H1 (cell line): ENCODE measurements at regions not wholly inside any gene's neighbourhood (a gene's known extent, or its start where the extent isn't known, plus 50 kb on each side); places are given as distances from the start of the nearest gene placed in this dataset.

ENCODE experiments used
- CTCF ChIA-PET: fragments of 300-600 bp; sonication (Branson Sonifier 250); formaldehyde crosslinking; loops from one replicate; lab custom pipeline; 2021; ENCODE audit not compliant: partially characterized antibody; lab: Charles Lee
- POLR2A ChIA-PET: fragments of 300-600 bp; sonication (Branson Sonifier 250); formaldehyde crosslinking; loops from one replicate; lab custom pipeline; 2021; ENCODE audit warnings: inconsistent platforms; ENCODE audit not compliant: partially characterized antibody; lab: Charles Lee
- DNase-seq, 2 experiments: peaks; one replicate each; pipeline versions ENCODE4 v3.0.0 to v3.0.0-alpha.2; 2010 to 2022; ENCODE audit warnings: low spot score in 2 of 2, low read depth in 1 of 2, mixed read lengths in 1 of 2
- FAIRE-seq: peaks from 2 replicates; lab custom pipeline; 2011; peaks lifted over from hg19 to GRCh38; lab: Jason Lieb, UNC
- H2AFZ ChIP-seq: 2 replicates; pipeline ENCODE4 v1.8.1; 2012; ENCODE audit warnings: low read length, inconsistent platforms
- H2AK5ac ChIP-seq: 2 replicates; pipeline ENCODE4 v1.6.1; 2013; ENCODE audit warnings: low read depth, low read length
- H2BK120ac ChIP-seq: replicated peaks from 2 replicates; pipeline ENCODE3; 2013; ENCODE audit warnings: low read depth, low read length, inconsistent platforms
- H2BK12ac ChIP-seq: 2 replicates; pipeline ENCODE4 v1.6.1; 2013; ENCODE audit warnings: low read depth, low read length
- H2BK15ac ChIP-seq: 2 replicates; pipeline ENCODE4 v1.6.1; 2013; ENCODE audit warnings: low read length
- H2BK20ac ChIP-seq: 2 replicates; pipeline ENCODE4 v1.6.1; 2013; ENCODE audit warnings: low read length
- H2BK5ac ChIP-seq: 2 replicates; pipeline ENCODE4 v1.6.1; 2013; ENCODE audit warnings: low read depth, low read length
- H3K14ac ChIP-seq: 2 replicates; pipeline ENCODE4 v1.6.1; 2013; ENCODE audit warnings: inconsistent platforms; ENCODE audit not compliant: insufficient read length
- H3K18ac ChIP-seq: 2 replicates; pipeline ENCODE4 v1.6.1; 2013; ENCODE audit warnings: low read length; ENCODE audit errors: extremely low read depth
- H3K23ac ChIP-seq: 2 replicates; pipeline ENCODE4 v1.6.1; 2013; ENCODE audit warnings: inconsistent platforms; ENCODE audit not compliant: insufficient read length
- H3K23me2 ChIP-seq: 2 replicates; pipeline ENCODE4 v1.6.1; 2013; ENCODE audit warnings: low read depth, low read length
- H3K27ac ChIP-seq: 2 replicates; pipeline ENCODE4 v1.6.1; 2011; ENCODE audit warnings: low read depth, low read length, inconsistent platforms
- H3K27me3 ChIP-seq, 4 experiments: replicated peaks in 1 of 4; 1 replicate in 1 of 4; 2 replicates in 3 of 4; pipeline versions ENCODE4 v1.6.1 to v1.8.1; 2011 to 2013; ENCODE audit warnings: low read length in 3 of 4, mild to moderate bottlenecking in 3 of 4, inconsistent platforms in 2 of 4, mixed read lengths in 2 of 4, moderate library complexity in 1 of 4; ENCODE audit not compliant: control insufficient read depth in 3 of 4, insufficient read depth in 3 of 4; ENCODE audit errors: extremely low read depth in 1 of 4
- H3K36me3 ChIP-seq, 4 experiments: 2 replicates each; pipeline versions ENCODE4 v1.6.1 to v1.8.1; 2011 to 2013; ENCODE audit warnings: mild to moderate bottlenecking in 4 of 4, low read length in 3 of 4, moderate library complexity in 2 of 4, control low read depth in 1 of 4, inconsistent platforms in 1 of 4; ENCODE audit not compliant: insufficient read depth in 4 of 4, control insufficient read depth in 2 of 4
- H3K4ac ChIP-seq: replicated peaks from 2 replicates; pipeline ENCODE3; 2013; ENCODE audit warnings: low read length, low read depth, mixed read lengths, inconsistent platforms; ENCODE audit not compliant: insufficient read length
- H3K4me1 ChIP-seq, 4 experiments: replicated peaks in 1 of 4; 1 replicate in 1 of 4; 2 replicates in 3 of 4; pipeline versions ENCODE4 v1.6.1 to v1.8.1; 2011 to 2013; ENCODE audit warnings: low read length in 3 of 4, inconsistent platforms in 2 of 4, mixed read lengths in 1 of 4; ENCODE audit not compliant: insufficient read depth in 4 of 4, control insufficient read depth in 3 of 4
- H3K4me2 ChIP-seq, 2 experiments: 2 replicates each; pipeline versions ENCODE4 v1.6.1 to v1.8.1; 2011 to 2013; ENCODE audit warnings: low read depth in 2 of 2, low read length in 2 of 2, control low read depth in 1 of 2, inconsistent platforms in 1 of 2, mild to moderate bottlenecking in 1 of 2; ENCODE audit not compliant: insufficient read depth in 1 of 2
- H3K4me3 ChIP-seq, 4 experiments: fragments of 200-600, 300-600 bp in 1 of 4; sonication (generic), shearing (Covaris generic), sonication (Bioruptor Twin) in 1 of 4; 2 replicates each; pipeline versions ENCODE4 v1.5.1 to v1.8.1; 2011 to 2016; ENCODE audit warnings: low read length in 4 of 4, low read depth in 3 of 4, control low read depth in 2 of 4, inconsistent platforms in 2 of 4, mild to moderate bottlenecking in 2 of 4, mixed read lengths in 1 of 4, moderate library complexity in 1 of 4; ENCODE audit not compliant: insufficient read depth in 2 of 4; ENCODE audit errors: extremely low read depth in 1 of 4
- H3K56ac ChIP-seq: replicated peaks from 2 replicates; pipeline ENCODE3; 2013; ENCODE audit warnings: low read depth, mild to moderate bottlenecking, mixed read lengths, low read length, inconsistent platforms; ENCODE audit not compliant: insufficient read length
- H3K79me1 ChIP-seq: 2 replicates; pipeline ENCODE4 v1.6.1; 2013; ENCODE audit warnings: low read depth, low read length, control low read depth
- H3K79me2 ChIP-seq, 2 experiments: 2 replicates each; pipeline versions ENCODE4 v1.6.1 to v1.8.1; 2012 to 2013; ENCODE audit warnings: low read length in 2 of 2, mild to moderate bottlenecking in 2 of 2, inconsistent platforms in 1 of 2; ENCODE audit not compliant: insufficient read depth in 2 of 2, control insufficient read depth in 1 of 2
- H3K9ac ChIP-seq, 4 experiments: replicated peaks in 1 of 4; 1 replicate in 1 of 4; 2 replicates in 3 of 4; pipeline versions ENCODE4 v1.6.1 to v1.8.1; 2011 to 2013; ENCODE audit warnings: low read depth in 3 of 4, low read length in 3 of 4, control low read depth in 2 of 4, mild to moderate bottlenecking in 2 of 4, moderate library complexity in 2 of 4, inconsistent platforms in 1 of 4; ENCODE audit errors: extremely low read depth in 1 of 4
- H3K9me3 ChIP-seq, 2 experiments: 2 replicates each; pipeline versions ENCODE4 v1.6.1 to v1.8.1; 2012 to 2013; ENCODE audit warnings: mild to moderate bottlenecking in 2 of 2, moderate library complexity in 2 of 2, control low read depth in 1 of 2, inconsistent platforms in 1 of 2, low read depth in 1 of 2, low read length in 1 of 2, mixed read lengths in 1 of 2; ENCODE audit not compliant: insufficient read depth in 2 of 2
- H4K20me1 ChIP-seq, 2 experiments: replicated peaks in 1 of 2; 2 replicates each; pipeline versions ENCODE3 to v1.8.1; 2011 to 2013; ENCODE audit warnings: inconsistent platforms in 2 of 2, low read length in 2 of 2, mild to moderate bottlenecking in 1 of 2; ENCODE audit not compliant: insufficient read depth in 2 of 2, control insufficient read depth in 1 of 2
- H4K5ac ChIP-seq: 2 replicates; pipeline ENCODE4 v1.6.1; 2013; ENCODE audit warnings: low read length, low read depth, mixed read lengths, inconsistent platforms; ENCODE audit not compliant: insufficient read length
- H4K8ac ChIP-seq: 2 replicates; pipeline ENCODE4 v1.8.0; 2013; ENCODE audit warnings: mild to moderate bottlenecking, moderate library complexity, low read length, inconsistent platforms; ENCODE audit not compliant: insufficient read depth; ENCODE audit errors: extremely low read depth
- H4K91ac ChIP-seq: replicated peaks from 2 replicates; pipeline ENCODE3; 2013; ENCODE audit warnings: low read length, mixed read lengths, inconsistent platforms; ENCODE audit not compliant: insufficient read length
- BCL11A ChIP-seq, 2 experiments: IDR thresholded peaks; one replicate each; pipeline ENCODE4 v1.6.1; 2011; ENCODE audit warnings: low read depth in 2 of 2, low read length in 2 of 2, mild to moderate bottlenecking in 2 of 2
- CHD1 ChIP-seq: IDR thresholded peaks from 2 replicates; pipeline ENCODE4 v1.6.1; 2012; ENCODE audit warnings: low read depth, low read length, improper control_type of control experiment
- EZH2 ChIP-seq: fragments of 200-600 bp; sonication (generic); IDR thresholded peaks from 2 replicates; pipeline ENCODE4 v1.7.1; 2012; ENCODE audit warnings: low read depth, mild to moderate bottlenecking, moderate library complexity, low read length, inconsistent platforms; ENCODE audit not compliant: severe bottlenecking
- JUN ChIP-seq: IDR thresholded peaks from 2 replicates; pipeline ENCODE4 v1.6.1; 2011; ENCODE audit warnings: low read depth, mild to moderate bottlenecking, improper control_type of control experiment, low read length
- MAX ChIP-seq: IDR thresholded peaks from 2 replicates; pipeline ENCODE4 v1.6.1; 2012; ENCODE audit warnings: inconsistent platforms
- SP2 ChIP-seq: IDR thresholded peaks from 2 replicates; pipeline ENCODE4 v1.6.1; 2012; ENCODE audit warnings: mild to moderate bottlenecking, low read length, inconsistent platforms
- TBP ChIP-seq: IDR thresholded peaks from 2 replicates; pipeline ENCODE4 v1.6.1; 2011; ENCODE audit warnings: low read depth, low read length, improper control_type of control experiment
- ZNF274 ChIP-seq: IDR thresholded peaks from 2 replicates; pipeline ENCODE4 v1.7.0; 2012; ENCODE audit warnings: low read length, borderline replicate concordance; ENCODE audit errors: extremely low read depth
- WGBS, 2 experiments: shearing (Covaris generic) in 1 of 2; methylation state at CpG; one replicate each; pipeline versions ENCODE4 v1.1.6 to v1.1.7; 2013 to 2015; ENCODE audit warnings: low lambda C conversion rate in 2 of 2, mixed read lengths in 2 of 2, inconsistent platforms in 1 of 2, low coverage in 1 of 2, missing lambda C conversion rate in 1 of 2; ENCODE audit not compliant: insufficient replicate concordance in 2 of 2, insufficient coverage in 1 of 2, insufficient read length in 1 of 2; ENCODE audit errors: extremely low coverage in 1 of 2, missing lambda C conversion rate in 1 of 2; 5-methylcytosine and 5-hydroxymethylcytosine counted together

GRCh38 chr7:21167942-21168341 lies 259.9 kb upstream of the SP4 start:
- TF ChIP-seq BCL11A (IDR thresholded peaks at IDR 0.05; ENCODE audit: low read depth in 2 of 2, low read length in 2 of 2) (no peak), TBP (no peak), EZH2 (no peak), MAX (no peak), CHD1 (no peak), SP2 (no peak), ZNF274 (no peak), JUN (no peak)
- 76% methylated on average over 2 of the region's 2 CpGs; no CpG with 5 or more reads in 1 of the 2 experiments for WGBS, 2 experiments
- Histone ChIP-seq H3K23me2 (peaks cover 6% of the 10 kb centered on the region), H2BK12ac (0 out of 2 replicates have a peak overlapping the region, but pooled peaks have one; percentile 86), H3K9me3 (peaks cover 0 to 4% of the 10 kb centered on the region in 2 experiments; a peak in 1 of 4 replicates), H3K4me1 (peaks cover 2 to 16% (median 11%) of the 10 kb centered on the region in 4 experiments; a peak in 6 of 7 replicates), H2BK5ac (no peak overlapping the region), H2BK20ac (no peak overlapping the region), H3K79me1 (no peaks in the 10 kb centered on the region), H3K18ac (no peak overlapping the region), H3K27ac (no peak overlapping the region; the same call in 1 of the 2 replicates), H3K23ac (no peak overlapping the region), H3K14ac (peak overlapping the region; percentile 87), H4K8ac (no peak overlapping the region), H3K79me2 (no peaks in the 10 kb centered on the region), H3K56ac (no peak overlapping the region), H4K91ac (peak overlapping the region; percentile 88), H3K9ac (no peak overlapping the region), H3K36me3 (peaks cover 0 to 3% (median 0%) of the 10 kb centered on the region in 4 experiments; a peak in 1 of 8 replicates), H2AK5ac (no peak overlapping the region), H3K27me3 (no peaks in the 10 kb centered on the region; a peak in 1 of 7 replicates), H4K20me1 (no peaks in the 10 kb centered on the region), H4K5ac (no peak overlapping the region), H3K4ac (peak overlapping the region; percentile 34), H3K4me3 (peak overlapping the region in 1 of 4 experiments; percentile 61; a peak in 1 of 8 replicates), H2BK15ac (0 out of 2 replicates have a peak overlapping the region, but pooled peaks have one; percentile 76), H2AFZ (no peak overlapping the region), H3K4me2 (peak overlapping the region in 1 of 2 experiments; percentile 83; a peak in 2 of 4 replicates), H2BK120ac (peak overlapping the region; percentile 75)
- DNase-seq (no peak), FAIRE-seq (peak; percentile 42)
- ChIA-PET CTCF (interaction anchor here (1.0 kb wide), 1 partner anchor 24 kb away, joined by 4 read pairs; no protein-coding TSS in a partner anchor), POLR2A (no interaction called here)
